Activated CD8-positive, alpha-beta memory T cell treated with anti-CD3 and anti-CD28 coated beads, Interleukin-2, amount 10 ng/mL, durations not matched to agents 7 days and 5 days (primary cell): ENCODE measurements at regions not wholly inside any gene's neighbourhood (a gene's known extent, or its start where the extent isn't known, plus 50 kb on each side); places are given as distances from the start of the nearest gene placed in this dataset.

Experiments used
- ATAC-seq: fragments of 150-1000 bp; cut with Tn5 transposase; one replicate; pipeline ENCODE4 v1.10.0; 2021; ENCODE audit warnings: moderate library complexity
- CTCF ChIA-PET: fragments of 350-600 bp; sonication (Branson Sonifier 250); formaldehyde crosslinking; loops from one replicate; lab custom pipeline; 2021; ENCODE audit warnings: antibody characterized with exemption; lab: Charles Lee
- DNase-seq: peaks from one replicate; pipeline ENCODE4 v3.0.0-alpha.2; 2020
- H3K27ac Mint-ChIP-seq: one replicate; pipeline ENCODE4 v1.8.0; 2021; ENCODE audit warnings: mild to moderate bottlenecking, mixed read lengths
- H3K27me3 Mint-ChIP-seq: one replicate; pipeline ENCODE4 v1.8.0; 2021; ENCODE audit warnings: mixed read lengths
- H3K36me3 Mint-ChIP-seq: one replicate; pipeline ENCODE4 v1.8.0; 2021; ENCODE audit warnings: mild to moderate bottlenecking, mixed read lengths
- H3K4me1 Mint-ChIP-seq: one replicate; pipeline ENCODE4 v1.8.0; 2021; ENCODE audit warnings: mixed read lengths
- H3K4me3 Mint-ChIP-seq: one replicate; pipeline ENCODE4 v1.8.0; 2021; ENCODE audit warnings: mild to moderate bottlenecking, moderate library complexity, mixed read lengths
- H3K9me3 Mint-ChIP-seq: one replicate; pipeline ENCODE4 v1.8.0; 2022; ENCODE audit warnings: low read depth, mixed read lengths

GRCh38 chr4:95963456-95963855, 123.6 kb downstream of the PDHA2 start:
- Mint-ChIP-seq H3K27ac (no peak overlapping the region), H3K36me3 (no peaks in the 10 kb centered on the region), H3K27me3 (no peaks in the 10 kb centered on the region), H3K4me1 (no peaks in the 10 kb centered on the region), H3K4me3 (no peak overlapping the region), H3K9me3 (no peaks in the 10 kb centered on the region)
- DNase-seq (no peak), ATAC-seq (no peak)
- CTCF ChIA-PET = no interaction called here

GRCh38 chr4:95979961-95980876, 140.3 kb downstream of the PDHA2 start:
- Mint-ChIP-seq H3K4me1 (no peaks in the 10 kb centered on the region), H3K27me3 (no peaks in the 10 kb centered on the region), H3K27ac (no peak overlapping the region), H3K4me3 (no peak overlapping the region), H3K9me3 (peaks cover 9% of the 10 kb centered on the region), H3K36me3 (no peaks in the 10 kb centered on the region)
- DNase-seq = no peak
- ATAC-seq = no peak
- CTCF ChIA-PET = no interaction called here

- no peak overlapping the region for H3K4me3 Mint-ChIP-seq
- H3K36me3 Mint-ChIP-seq = no peaks in the 10 kb centered on the region
- H3K27ac Mint-ChIP-seq = no peak overlapping the region
- H3K4me1 Mint-ChIP-seq = no peaks in the 10 kb centered on the region
- no peak for DNase-seq
- no peaks in the 10 kb centered on the region for H3K27me3 Mint-ChIP-seq
- CTCF ChIA-PET = no interaction called here
- no peak for ATAC-seq
- H3K9me3 Mint-ChIP-seq = peaks cover 9% of the 10 kb centered on the region
Observed at GRCh38 chr4:95980877-95981360, 141.0 kb downstream of the PDHA2 start.

GRCh38 chr4:95981591-95981990, 141.7 kb downstream of the PDHA2 start:
- Mint-ChIP-seq H3K4me3 (no peak overlapping the region), H3K9me3 (peaks cover 9% of the 10 kb centered on the region), H3K4me1 (no peaks in the 10 kb centered on the region), H3K36me3 (no peaks in the 10 kb centered on the region), H3K27ac (no peak overlapping the region), H3K27me3 (no peaks in the 10 kb centered on the region)
- DNase-seq = no peak
- CTCF ChIA-PET = no interaction called here
- no peak for ATAC-seq

GRCh38 chr4:95982516-95982915, 142.6 kb downstream of the PDHA2 start:
- CTCF ChIA-PET = no interaction called here

GRCh38 chr4:95984081-95984480, 144.2 kb downstream of the PDHA2 start:
- Mint-ChIP-seq H3K27ac (no peak overlapping the region), H3K4me1 (no peaks in the 10 kb centered on the region), H3K27me3 (no peaks in the 10 kb centered on the region), H3K4me3 (no peak overlapping the region), H3K36me3 (no peaks in the 10 kb centered on the region), H3K9me3 (peaks cover 7% of the 10 kb centered on the region)
- no peak for DNase-seq
- no peak for ATAC-seq
- CTCF ChIA-PET = no interaction called here

More at GRCh38 chr4:95982516-95982915, 142.6 kb downstream of the PDHA2 start:
- no peak overlapping the region for H3K4me3 Mint-ChIP-seq
- no peak for DNase-seq
- ATAC-seq = no peak
- H3K4me1 Mint-ChIP-seq = no peaks in the 10 kb centered on the region
- H3K27me3 Mint-ChIP-seq = no peaks in the 10 kb centered on the region
- H3K27ac Mint-ChIP-seq = no peak overlapping the region
- H3K9me3 Mint-ChIP-seq = peaks cover 9% of the 10 kb centered on the region
- no peaks in the 10 kb centered on the region for H3K36me3 Mint-ChIP-seq

DNA sequence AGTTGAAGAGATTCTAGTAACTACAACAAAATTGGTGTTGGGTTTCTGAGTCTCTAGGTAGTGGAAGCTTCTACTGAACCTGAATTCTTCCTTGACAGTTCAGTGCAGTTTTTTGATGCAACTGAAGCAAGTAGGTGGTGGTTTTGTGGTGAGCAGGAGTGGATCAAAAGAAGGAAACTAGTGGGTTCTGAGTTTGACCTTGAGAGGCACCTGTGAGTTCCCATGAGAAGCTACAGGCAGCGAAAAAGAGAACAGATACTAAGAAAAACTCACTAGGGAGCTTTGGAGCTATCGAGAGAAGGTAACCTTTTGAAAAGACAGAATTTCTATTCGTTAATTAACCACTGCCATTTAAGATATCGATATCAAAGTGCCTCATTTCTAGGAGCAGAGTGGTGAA, 145.2 kb downstream of the PDHA2 start:
- H3K4me1 Mint-ChIP-seq = no peaks in the 10 kb centered on the region
- H3K36me3 Mint-ChIP-seq = no peaks in the 10 kb centered on the region
- no peaks in the 10 kb centered on the region for H3K27me3 Mint-ChIP-seq
- H3K27ac Mint-ChIP-seq = no peak overlapping the region
- peaks cover 4% of the 10 kb centered on the region for H3K9me3 Mint-ChIP-seq
- H3K4me3 Mint-ChIP-seq = no peak overlapping the region
- DNase-seq = no peak
- ATAC-seq = no peak
- CTCF ChIA-PET = no interaction called here

GRCh38 chr4:95985791-95986550, 146.1 kb downstream of the PDHA2 start:
- ATAC-seq (no peak), DNase-seq (no peak)
- CTCF ChIA-PET = no interaction called here
- H3K4me3 Mint-ChIP-seq = no peak overlapping the region
- H3K4me1 Mint-ChIP-seq = no peaks in the 10 kb centered on the region
- no peak overlapping the region for H3K27ac Mint-ChIP-seq
- H3K27me3 Mint-ChIP-seq = no peaks in the 10 kb centered on the region
- peaks cover 4% of the 10 kb centered on the region for H3K9me3 Mint-ChIP-seq
- H3K36me3 Mint-ChIP-seq = no peaks in the 10 kb centered on the region

DNA sequence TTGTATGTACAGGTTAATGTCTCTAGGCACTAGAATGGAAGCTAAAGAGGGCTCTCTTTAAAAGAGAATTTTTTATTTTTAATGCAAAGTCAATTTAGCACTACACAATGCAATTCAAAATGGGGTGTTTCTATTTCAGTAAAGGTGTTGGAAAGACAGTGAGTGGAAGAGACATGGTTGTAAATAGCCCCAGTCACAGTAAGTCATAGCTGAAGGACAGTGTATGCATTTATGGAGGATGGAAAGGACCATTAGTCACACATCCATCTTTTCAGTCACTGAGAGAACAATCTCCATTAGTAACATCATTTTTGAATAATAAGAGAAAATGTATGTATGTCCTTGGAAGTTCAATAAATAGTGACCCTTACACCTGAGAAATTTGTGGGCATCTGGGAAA, 148.0 kb downstream of the PDHA2 start:
- Mint-ChIP-seq H3K4me1 (no peaks in the 10 kb centered on the region), H3K36me3 (no peaks in the 10 kb centered on the region), H3K27me3 (no peaks in the 10 kb centered on the region), H3K9me3 (peaks cover 4% of the 10 kb centered on the region), H3K27ac (no peak overlapping the region), H3K4me3 (no peak overlapping the region)
- DNase-seq (no peak), ATAC-seq (no peak)
- CTCF ChIA-PET = no interaction called here

DNA sequence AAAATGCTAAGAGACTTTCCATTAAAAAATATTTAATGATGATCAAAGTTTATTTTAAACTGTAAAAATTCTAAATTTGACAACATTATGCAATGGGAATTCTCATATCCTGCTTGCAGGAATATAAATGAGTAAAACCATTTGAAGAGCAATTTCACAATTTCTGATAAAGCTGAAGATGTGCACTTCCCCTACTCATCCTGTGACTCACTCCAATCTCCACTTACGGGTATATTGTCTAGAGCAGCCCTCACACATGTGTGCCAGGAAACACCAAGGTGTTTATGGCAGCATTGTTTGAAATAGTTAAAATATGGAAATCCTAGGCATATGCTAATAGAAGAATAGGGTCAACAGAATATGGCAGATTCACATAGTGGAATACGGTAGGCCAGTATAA, 158.4 kb downstream of the PDHA2 start:
- H3K4me3 Mint-ChIP-seq = no peak overlapping the region
- DNase-seq = no peak
- H3K27ac Mint-ChIP-seq = no peak overlapping the region
- H3K4me1 Mint-ChIP-seq = no peaks in the 10 kb centered on the region
- H3K9me3 Mint-ChIP-seq = peaks cover 3% of the 10 kb centered on the region
- no peaks in the 10 kb centered on the region for H3K27me3 Mint-ChIP-seq
- CTCF ChIA-PET = no interaction called here
- no peaks in the 10 kb centered on the region for H3K36me3 Mint-ChIP-seq
- no peak for ATAC-seq

GRCh38 chr4:96003951-96004740, 164.3 kb downstream of the PDHA2 start:
- Mint-ChIP-seq H3K27ac (no peak overlapping the region), H3K9me3 (no peaks in the 10 kb centered on the region), H3K4me3 (no peak overlapping the region), H3K27me3 (no peaks in the 10 kb centered on the region), H3K4me1 (no peaks in the 10 kb centered on the region), H3K36me3 (no peaks in the 10 kb centered on the region)
- DNase-seq (no peak), ATAC-seq (no peak)
- CTCF ChIA-PET = no interaction called here

GRCh38 chr4:96009427-96010119, 169.7 kb downstream of the PDHA2 start:
- Mint-ChIP-seq H3K4me1 (no peaks in the 10 kb centered on the region), H3K27ac (no peak overlapping the region), H3K9me3 (peaks cover 2% of the 10 kb centered on the region), H3K4me3 (no peak overlapping the region), H3K36me3 (no peaks in the 10 kb centered on the region), H3K27me3 (no peaks in the 10 kb centered on the region)
- CTCF ChIA-PET = no interaction called here
- no peak for DNase-seq
- ATAC-seq = no peak

- Mint-ChIP-seq H3K27ac (no peak overlapping the region), H3K27me3 (no peaks in the 10 kb centered on the region), H3K4me3 (no peak overlapping the region), H3K9me3 (peaks cover 2% of the 10 kb centered on the region), H3K4me1 (no peaks in the 10 kb centered on the region), H3K36me3 (no peaks in the 10 kb centered on the region)
- no peak for DNase-seq
- no peak for ATAC-seq
- CTCF ChIA-PET = no interaction called here
Observed at GRCh38 chr4:96012687-96013086, 172.8 kb downstream of the PDHA2 start.
